ENCODE measurements at regions not wholly inside any gene's neighbourhood (a gene's known extent, or its start where the extent isn't known, plus 50 kb on each side); places are given as distances from the start of the nearest gene placed in this dataset.

- Histone ChIP-seq H3K27me3 (ENCODE audit: control insufficient read depth, insufficient read depth, low read length) (no peaks in the 10 kb centered on the region), H3K4me3 (ENCODE audit: low read depth, low read length) (no peak overlapping the region), H3K4me2 (ENCODE audit: low read length) (no peak overlapping the region), H3K9ac (no peak overlapping the region), H3K36me3 (ENCODE audit: control insufficient read depth, insufficient read depth, low read length) (no peaks in the 10 kb centered on the region), H3K27ac (no peak overlapping the region), H2AFZ (no peak overlapping the region), H3K9me3 (ENCODE audit: control insufficient read depth, low read length) (no peaks in the 10 kb centered on the region), H3K4me1 (peaks cover 4% of the 10 kb centered on the region), H3K79me2 (no peaks in the 10 kb centered on the region)
- no peak for TF ChIP-seq CTCF (IDR thresholded peaks at IDR 0.05)
Measured at GRCh38 chr20:40335437-40335836, 353.6 kb downstream of the MAFB start.

GRCh38 chr20:40333591-40333990 is 355.4 kb downstream of the MAFB start:
- no peak overlapping the region for H3K4me2 ChIP-seq (ENCODE audit: low read length)
- H3K79me2 ChIP-seq = no peaks in the 10 kb centered on the region
- H3K4me1 ChIP-seq = peaks cover 4% of the 10 kb centered on the region
- H2AFZ ChIP-seq = no peak overlapping the region
- no peak for TF ChIP-seq CTCF (IDR thresholded peaks at IDR 0.05)
- H3K27me3 ChIP-seq (ENCODE audit: control insufficient read depth, insufficient read depth, low read length) = no peaks in the 10 kb centered on the region
- no peaks in the 10 kb centered on the region for H3K9me3 ChIP-seq (ENCODE audit: control insufficient read depth, low read length)
- no peak overlapping the region for H3K4me3 ChIP-seq (ENCODE audit: low read depth, low read length)
- no peak overlapping the region for H3K9ac ChIP-seq
- H3K36me3 ChIP-seq (ENCODE audit: control insufficient read depth, insufficient read depth, low read length) = no peaks in the 10 kb centered on the region
- no peak overlapping the region for H3K27ac ChIP-seq

- Histone ChIP-seq H3K27ac (no peak overlapping the region), H3K4me3 (ENCODE audit: low read depth, low read length) (no peak overlapping the region)
Measured at GRCh38 chr20:40331807-40332560, 357.1 kb downstream of the MAFB start.

GRCh38 chr20:40331249-40331648 is 357.8 kb downstream of the MAFB start:
- Histone ChIP-seq H3K9ac (no peak overlapping the region), H3K27me3 (ENCODE audit: control insufficient read depth, insufficient read depth, low read length) (no peaks in the 10 kb centered on the region), H3K4me3 (ENCODE audit: low read depth, low read length) (no peak overlapping the region), H3K27ac (no peak overlapping the region), H3K4me2 (ENCODE audit: low read length) (no peak overlapping the region), H3K4me1 (peaks cover 4% of the 10 kb centered on the region), H2AFZ (no peak overlapping the region), H3K9me3 (ENCODE audit: control insufficient read depth, low read length) (no peaks in the 10 kb centered on the region), H3K79me2 (no peaks in the 10 kb centered on the region), H3K36me3 (ENCODE audit: control insufficient read depth, insufficient read depth, low read length) (no peaks in the 10 kb centered on the region)
- no peak for TF ChIP-seq CTCF (IDR thresholded peaks at IDR 0.05)

More at GRCh38 chr20:40331807-40332560, 357.1 kb downstream of the MAFB start:
- Histone ChIP-seq H2AFZ (no peak overlapping the region), H3K9ac (no peak overlapping the region), H3K36me3 (ENCODE audit: control insufficient read depth, insufficient read depth, low read length) (no peaks in the 10 kb centered on the region), H3K79me2 (no peaks in the 10 kb centered on the region), H3K4me2 (ENCODE audit: low read length) (no peak overlapping the region), H3K27me3 (ENCODE audit: control insufficient read depth, insufficient read depth, low read length) (no peaks in the 10 kb centered on the region), H3K4me1 (peaks cover 4% of the 10 kb centered on the region), H3K9me3 (ENCODE audit: control insufficient read depth, low read length) (no peaks in the 10 kb centered on the region)
- TF ChIP-seq CTCF (IDR thresholded peaks at IDR 0.05) = no peak

- no peaks in the 10 kb centered on the region for H3K79me2 ChIP-seq
- TF ChIP-seq CTCF (IDR thresholded peaks at IDR 0.05) = no peak
Measured at GRCh38 chr20:40329321-40329720, 359.7 kb downstream of the MAFB start.

More at GRCh38 chr20:40329321-40329720, 359.7 kb downstream of the MAFB start:
- no peaks in the 10 kb centered on the region for H3K4me1 ChIP-seq
- H3K9ac ChIP-seq = no peak overlapping the region
- no peak overlapping the region for H2AFZ ChIP-seq
- H3K36me3 ChIP-seq (ENCODE audit: control insufficient read depth, insufficient read depth, low read length) = no peaks in the 10 kb centered on the region
- no peak overlapping the region for H3K27ac ChIP-seq
- H3K4me3 ChIP-seq (ENCODE audit: low read depth, low read length) = no peak overlapping the region
- no peak overlapping the region for H3K4me2 ChIP-seq (ENCODE audit: low read length)
- no peaks in the 10 kb centered on the region for H3K9me3 ChIP-seq (ENCODE audit: control insufficient read depth, low read length)
- no peaks in the 10 kb centered on the region for H3K27me3 ChIP-seq (ENCODE audit: control insufficient read depth, insufficient read depth, low read length)

Measured in parathyroid adenoma (tissue), 2 donors.